ENCODE measurements at regions not wholly inside any gene's neighbourhood (a gene's known extent, or its start where the extent isn't known, plus 50 kb on each side); places are given as distances from the start of the nearest gene placed in this dataset.

- no peak for TF ChIP-seq CTCF (conservative IDR thresholded peaks at IDR 0.05; ENCODE audit: low read depth, low read length)
- no peak for TF ChIP-seq ELK1 (IDR thresholded peaks at IDR 0.05; ENCODE audit: borderline replicate concordance, low read depth, low read length)
- no peak for TF ChIP-seq POLR2A (IDR thresholded peaks at IDR 0.05; ENCODE audit: low read depth, low read length)
- no peak for TF ChIP-seq FOS (IDR thresholded peaks at IDR 0.05; ENCODE audit: low read depth, low read length)
- no peak for TF ChIP-seq RCOR1 (IDR thresholded peaks at IDR 0.05; ENCODE audit: insufficient replicate concordance, low read length)
- no peak for TF ChIP-seq CEBPB (IDR thresholded peaks at IDR 0.05; ENCODE audit: low read depth, low read length)
- no peak for TF ChIP-seq RFX5 (IDR thresholded peaks at IDR 0.05; ENCODE audit: low read depth, low read length)
- TF ChIP-seq RAD21 (IDR thresholded peaks at IDR 0.05; ENCODE audit: low read length), result no peak
- TF ChIP-seq BHLHE40 (IDR thresholded peaks at IDR 0.05; ENCODE audit: low read depth, low read length), result no peak
- TF ChIP-seq CHD1 (IDR thresholded peaks at IDR 0.05; ENCODE audit: low read depth, low read length), result no peak
- TF ChIP-seq USF2 (IDR thresholded peaks at IDR 0.05; ENCODE audit: low read depth, low read length), result no peak
- TF ChIP-seq MXI1 (IDR thresholded peaks at IDR 0.05; ENCODE audit: borderline replicate concordance, low read depth, low read length), result no peak
Observed at GRCh38 chr15:45884289-45884688, 249.5 kb downstream of the SQOR start.

Measured in IMR-90 (cell line).